ENCODE measurements at regions not wholly inside any gene's neighbourhood (a gene's known extent, or its start where the extent isn't known, plus 50 kb on each side); places are given as distances from the start of the nearest gene placed in this dataset.

DNA sequence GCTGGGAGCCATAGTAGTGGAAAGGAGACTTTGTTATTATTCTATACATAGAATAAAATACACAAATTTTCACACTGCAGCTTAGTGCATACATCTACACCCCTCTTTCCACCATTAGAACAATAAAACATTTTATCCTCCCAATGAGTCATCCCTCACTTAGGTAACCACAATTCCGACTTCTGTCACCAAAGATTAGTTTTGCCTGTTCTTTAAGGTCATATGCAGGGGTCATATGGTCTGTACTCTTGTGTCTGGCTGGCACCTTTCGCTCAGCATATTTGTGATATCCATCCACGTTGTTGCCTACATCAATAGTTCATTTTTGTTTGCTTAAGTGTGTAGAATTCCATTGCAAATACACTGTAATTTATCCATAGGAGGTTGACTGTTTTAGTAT lies 399.4 kb downstream of the SHQ1 start:
- no peak for TF ChIP-seq POLR2A (IDR thresholded peaks at IDR 0.05)
- no peak for TF ChIP-seq CTCF (IDR thresholded peaks at IDR 0.05)
- TF ChIP-seq POLR2AphosphoS5 (IDR thresholded peaks at IDR 0.05; ENCODE audit: insufficient read depth in 1 of 2, low read depth in 1 of 2), result no peak

Data from vagina (tissue), 2 donors.